ENCODE measurements at regions not wholly inside any gene's neighbourhood (a gene's known extent, or its start where the extent isn't known, plus 50 kb on each side); places are given as distances from the start of the nearest gene placed in this dataset.
A peak's percentile ranks its signal among the peaks of the same experiment; 100 is the strongest.
"Not testable (repeated sequence)": the region's sequence is repeated elsewhere in the genome, so short reads cannot be mapped to it uniquely, and the experiment has no call there.

- peaks cover 0 to 3% of the 10 kb centered on the region in 2 donors for H3K9me3 ChIP-seq (ENCODE audit: control insufficient read depth in 2 of 2, insufficient read depth in 1 of 2, low read length in 1 of 2)
- 95% methylated on average over 5 of the region's 5 CpGs for WGBS
- H3K27ac ChIP-seq (ENCODE audit: low read depth in 1 of 2, low read length in 1 of 2), result no peak overlapping the region
Observed at GRCh38 chr16:10266809-10267208, 84.6 kb upstream of the GRIN2A start.

GRCh38 chr16:10269632-10270031, 87.4 kb upstream of the GRIN2A start:
- H3K36me3 ChIP-seq (ENCODE audit: control insufficient read depth in 2 of 2, insufficient read depth in 2 of 2, low read length in 1 of 2), result no peaks in the 10 kb centered on the region
- H3K4me1 ChIP-seq (ENCODE audit: control insufficient read depth in 2 of 2, insufficient read depth in 2 of 2, low read length in 2 of 2), result peaks cover 0 to 8% of the 10 kb centered on the region in 2 donors
- H3K4me3 ChIP-seq (ENCODE audit: low read length in 2 of 2), result no peak overlapping the region
- H3K27me3 ChIP-seq (ENCODE audit: control insufficient read depth in 2 of 2, insufficient read depth in 1 of 2, low read length in 1 of 2), result no peaks in the 10 kb centered on the region
- WGBS, result 90% methylated on average over 1 of the region's 1 CpG
- no peak for DNase-seq (ENCODE audit: low read depth in 6 of 9, low spot score in 9 of 9)
- H3K9me3 ChIP-seq (ENCODE audit: control insufficient read depth in 2 of 2, insufficient read depth in 1 of 2, low read length in 1 of 2), result peaks cover 0 to 8% of the 10 kb centered on the region in 2 donors
- no peak overlapping the region for H3K27ac ChIP-seq (ENCODE audit: low read depth in 1 of 2, low read length in 1 of 2)

More at GRCh38 chr16:10266809-10267208, 84.6 kb upstream of the GRIN2A start:
- Histone ChIP-seq H3K4me3 (ENCODE audit: low read length in 2 of 2) (no peak overlapping the region), H3K27me3 (ENCODE audit: control insufficient read depth in 2 of 2, insufficient read depth in 1 of 2, low read length in 1 of 2) (no peaks in the 10 kb centered on the region), H3K4me1 (ENCODE audit: control insufficient read depth in 2 of 2, insufficient read depth in 2 of 2, low read length in 2 of 2) (peaks cover 0 to 8% of the 10 kb centered on the region in 2 donors), H3K36me3 (ENCODE audit: control insufficient read depth in 2 of 2, insufficient read depth in 2 of 2, low read length in 1 of 2) (no peaks in the 10 kb centered on the region)
- DNase-seq (ENCODE audit: low read depth in 6 of 9, low spot score in 9 of 9), result no peak

- H3K36me3 ChIP-seq (ENCODE audit: control insufficient read depth in 2 of 2, insufficient read depth in 2 of 2, low read length in 1 of 2); H3K27ac ChIP-seq (ENCODE audit: low read depth in 1 of 2, low read length in 1 of 2); DNase-seq (ENCODE audit: low read depth in 6 of 9, low spot score in 9 of 9); H3K4me3 ChIP-seq (ENCODE audit: low read length in 2 of 2); H3K27me3 ChIP-seq (ENCODE audit: control insufficient read depth in 2 of 2, insufficient read depth in 1 of 2, low read length in 1 of 2); H3K9me3 ChIP-seq (ENCODE audit: control insufficient read depth in 2 of 2, insufficient read depth in 1 of 2, low read length in 1 of 2): not testable (repeated sequence)
- H3K4me1 ChIP-seq (ENCODE audit: control insufficient read depth in 2 of 2, insufficient read depth in 2 of 2, low read length in 2 of 2), result peaks cover 6 to 12% of the 10 kb centered on the region in 2 donors
- WGBS, result 97% methylated on average over 6 of the region's 6 CpGs
Observed at GRCh38 chr16:10272250-10272854, 90.1 kb upstream of the GRIN2A start.

- not testable (repeated sequence) for H3K4me3 ChIP-seq (ENCODE audit: low read length in 2 of 2); H3K36me3 ChIP-seq (ENCODE audit: control insufficient read depth in 2 of 2, insufficient read depth in 2 of 2, low read length in 1 of 2); H3K27me3 ChIP-seq (ENCODE audit: control insufficient read depth in 2 of 2, insufficient read depth in 1 of 2, low read length in 1 of 2)
- 89% methylated on average over 13 of the region's 13 CpGs for WGBS
- H3K4me1 ChIP-seq (ENCODE audit: control insufficient read depth in 2 of 2, insufficient read depth in 2 of 2, low read length in 2 of 2), result peaks cover 6 to 12% of the 10 kb centered on the region in 2 donors
- H3K9me3 ChIP-seq (ENCODE audit: control insufficient read depth in 2 of 2, insufficient read depth in 1 of 2, low read length in 1 of 2), result peaks cover 0 to 13% of the 10 kb centered on the region in 2 donors
- H3K27ac ChIP-seq (ENCODE audit: low read depth in 1 of 2, low read length in 1 of 2), result peak overlapping the region; percentile 48 to 85
- DNase-seq (ENCODE audit: low read depth in 6 of 9, low spot score in 9 of 9), result peak in 7 of 9 donors; percentile 26 to 70 (median 47)
Observed at GRCh38 chr16:10275214-10275996, 93.2 kb upstream of the GRIN2A start.

GRCh38 chr16:10277597-10277996, 95.4 kb upstream of the GRIN2A start:
- no peak for DNase-seq (ENCODE audit: low read depth in 6 of 9, low spot score in 9 of 9)

GRCh38 chr16:10280262-10281170, 98.3 kb upstream of the GRIN2A start:
- Histone ChIP-seq H3K9me3 (ENCODE audit: control insufficient read depth in 2 of 2, insufficient read depth in 1 of 2, low read length in 1 of 2) (peaks cover 0 to 6% of the 10 kb centered on the region in 2 donors), H3K4me3 (ENCODE audit: low read length in 2 of 2) (no peak overlapping the region), H3K27me3 (ENCODE audit: control insufficient read depth in 2 of 2, insufficient read depth in 1 of 2, low read length in 1 of 2) (no peaks in the 10 kb centered on the region), H3K27ac (ENCODE audit: low read depth in 1 of 2, low read length in 1 of 2) (no peak overlapping the region), H3K36me3 (ENCODE audit: control insufficient read depth in 2 of 2, insufficient read depth in 2 of 2, low read length in 1 of 2) (no peaks in the 10 kb centered on the region), H3K4me1 (ENCODE audit: control insufficient read depth in 2 of 2, insufficient read depth in 2 of 2, low read length in 2 of 2) (peaks cover 5% of the 10 kb centered on the region in 2 donors)
- WGBS, result 85% methylated on average over 11 of the region's 11 CpGs
- no peak for DNase-seq (ENCODE audit: low read depth in 6 of 9, low spot score in 9 of 9)

More at GRCh38 chr16:10277597-10277996, 95.4 kb upstream of the GRIN2A start:
- Histone ChIP-seq H3K4me1 (ENCODE audit: control insufficient read depth in 2 of 2, insufficient read depth in 2 of 2, low read length in 2 of 2) (peaks cover 6 to 12% of the 10 kb centered on the region in 2 donors), H3K27ac (ENCODE audit: low read depth in 1 of 2, low read length in 1 of 2) (no peak overlapping the region), H3K4me3 (ENCODE audit: low read length in 2 of 2) (no peak overlapping the region), H3K27me3 (ENCODE audit: control insufficient read depth in 2 of 2, insufficient read depth in 1 of 2, low read length in 1 of 2) (no peaks in the 10 kb centered on the region), H3K9me3 (ENCODE audit: control insufficient read depth in 2 of 2, insufficient read depth in 1 of 2, low read length in 1 of 2) (peaks cover 0 to 7% of the 10 kb centered on the region in 2 donors), H3K36me3 (ENCODE audit: control insufficient read depth in 2 of 2, insufficient read depth in 2 of 2, low read length in 1 of 2) (no peaks in the 10 kb centered on the region)
- WGBS, result 86% methylated on average over 18 of the region's 18 CpGs

GRCh38 chr16:10282367-10282766, 100.1 kb upstream of the GRIN2A start:
- no peak overlapping the region for H3K27ac ChIP-seq (ENCODE audit: low read depth in 1 of 2, low read length in 1 of 2)
- no peak for DNase-seq (ENCODE audit: low read depth in 6 of 9, low spot score in 9 of 9)
- peaks cover 0 to 6% of the 10 kb centered on the region in 2 donors for H3K9me3 ChIP-seq (ENCODE audit: control insufficient read depth in 2 of 2, insufficient read depth in 1 of 2, low read length in 1 of 2)
- H3K36me3 ChIP-seq (ENCODE audit: control insufficient read depth in 2 of 2, insufficient read depth in 2 of 2, low read length in 1 of 2), result no peaks in the 10 kb centered on the region
- no peaks in the 10 kb centered on the region for H3K4me1 ChIP-seq (ENCODE audit: control insufficient read depth in 2 of 2, insufficient read depth in 2 of 2, low read length in 2 of 2)
- H3K27me3 ChIP-seq (ENCODE audit: control insufficient read depth in 2 of 2, insufficient read depth in 1 of 2, low read length in 1 of 2), result no peaks in the 10 kb centered on the region
- H3K4me3 ChIP-seq (ENCODE audit: low read length in 2 of 2), result no peak overlapping the region
- WGBS, result 95% methylated on average over 3 of the region's 3 CpGs

GRCh38 chr16:10283246-10283645, 101.0 kb upstream of the GRIN2A start:
- not testable (repeated sequence) for H3K27ac ChIP-seq (ENCODE audit: low read depth in 1 of 2, low read length in 1 of 2); H3K36me3 ChIP-seq (ENCODE audit: control insufficient read depth in 2 of 2, insufficient read depth in 2 of 2, low read length in 1 of 2); H3K9me3 ChIP-seq (ENCODE audit: control insufficient read depth in 2 of 2, insufficient read depth in 1 of 2, low read length in 1 of 2); DNase-seq (ENCODE audit: low read depth in 6 of 9, low spot score in 9 of 9); H3K4me1 ChIP-seq (ENCODE audit: control insufficient read depth in 2 of 2, insufficient read depth in 2 of 2, low read length in 2 of 2); H3K27me3 ChIP-seq (ENCODE audit: control insufficient read depth in 2 of 2, insufficient read depth in 1 of 2, low read length in 1 of 2); H3K4me3 ChIP-seq (ENCODE audit: low read length in 2 of 2)
- 85% methylated on average over 8 of the region's 8 CpGs for WGBS
